ENCODE measurements at regions not wholly inside any gene's neighbourhood (a gene's known extent, or its start where the extent isn't known, plus 50 kb on each side); places are given as distances from the start of the nearest gene placed in this dataset.
"Not testable (repeated sequence)": the region's sequence is repeated elsewhere in the genome, so short reads cannot be mapped to it uniquely, and the experiment has no call there.

DNA sequence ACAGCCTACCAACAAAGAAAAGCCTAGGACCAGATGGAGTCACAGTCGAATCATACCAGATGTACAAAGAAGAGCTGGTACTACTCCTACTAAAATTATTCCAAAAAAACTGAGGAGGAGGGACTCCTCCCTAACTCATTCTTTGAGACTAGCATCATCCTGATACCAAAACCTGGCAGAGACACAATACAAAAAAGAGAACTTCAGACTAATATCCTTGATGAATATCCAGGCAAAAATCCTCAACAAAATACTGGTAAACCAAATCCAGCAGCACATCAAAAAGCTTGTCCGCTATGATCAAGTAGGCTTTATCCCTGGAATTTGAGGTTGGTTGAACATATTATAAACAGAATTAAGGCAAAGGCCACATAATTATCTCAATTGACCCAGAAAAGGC is 900.4 kb upstream of the ARRDC3 start:
- intact Hi-C loops (cut with micrococcal nuclease): no loop called here
- DNase-seq (ENCODE audit: low read depth, low spot score) (no peak), FAIRE-seq (no peak)
- Histone ChIP-seq H3K27ac (ENCODE audit: insufficient read depth, low read depth, low read length) (no peak overlapping the region), H3K79me2 (ENCODE audit: control insufficient read depth, insufficient read depth, low read length) (no peaks in the 10 kb centered on the region), H3K9me1 (replicated peaks; ENCODE audit: control insufficient read depth, extremely low read depth, insufficient read depth, low read length) (no peaks in the 10 kb centered on the region), H3K9ac (replicated peaks; ENCODE audit: extremely low read depth, insufficient read depth, low read length) (no peak overlapping the region), H3K4me1 (ENCODE audit: control insufficient read depth, extremely low read depth, insufficient read depth, low read length) (no peaks in the 10 kb centered on the region), H3K4me2 (ENCODE audit: insufficient read depth, low read length) (no peak overlapping the region), H2AFZ (ENCODE audit: low read depth, low read length) (no peak overlapping the region), H4K20me1 (replicated peaks; ENCODE audit: control insufficient read depth, extremely low read depth, insufficient read depth, low read length) (no peaks in the 10 kb centered on the region), H3K36me3 (ENCODE audit: control insufficient read depth in 2 of 2, extremely low read depth in 1 of 2, insufficient read depth in 2 of 2, low read length in 2 of 2) (no peaks in the 10 kb centered on the region), H3K27me3 (ENCODE audit: control insufficient read depth in 2 of 2, insufficient read depth in 2 of 2, low read length in 2 of 2) (no peaks in the 10 kb centered on the region), H3K4me3 (replicated peaks in 1 of 3; ENCODE audit: insufficient read depth in 1 of 3, low read depth in 1 of 3, low read length in 3 of 3) (no peak overlapping the region), H3K9me3 (replicated peaks; ENCODE audit: control insufficient read depth, insufficient read depth, low read length) (no peaks in the 10 kb centered on the region)
- BruUV-seq (replicated peaks): no TSS peak
- TF ChIP-seq CTCF (IDR thresholded peaks at IDR 0.05; ENCODE audit: extremely low read depth in 1 of 2, insufficient read depth in 1 of 2, low read depth in 1 of 2, low read length in 2 of 2) (no peak), JUN (IDR thresholded peaks at IDR 0.05; ENCODE audit: borderline replicate concordance, insufficient read depth, insufficient read length, low read depth) (no peak), POLR2AphosphoS5 (IDR thresholded peaks at IDR 0.05; ENCODE audit: insufficient read depth, low read depth, low read length) (no peak), EZH2 (IDR thresholded peaks at IDR 0.05; ENCODE audit: borderline replicate concordance, low read depth, low read length, severe bottlenecking) (no peak), POLR2A (IDR thresholded peaks at IDR 0.05; ENCODE audit: low read depth, low read length) (no peak), GATA2 (IDR thresholded peaks at IDR 0.05; ENCODE audit: insufficient read depth, insufficient read length, low read depth, low read length) (no peak), MAX (IDR thresholded peaks at IDR 0.05; ENCODE audit: insufficient read depth, insufficient read length) (no peak)
- ChIA-PET POLR2A (no interaction called here), CTCF (no interaction called here)
- dilution Hi-C loops (cut with MboI; ENCODE audit: extremely low pct_ligation_motif_present, low sequenced_read_pairs): no loop called here

DNA sequence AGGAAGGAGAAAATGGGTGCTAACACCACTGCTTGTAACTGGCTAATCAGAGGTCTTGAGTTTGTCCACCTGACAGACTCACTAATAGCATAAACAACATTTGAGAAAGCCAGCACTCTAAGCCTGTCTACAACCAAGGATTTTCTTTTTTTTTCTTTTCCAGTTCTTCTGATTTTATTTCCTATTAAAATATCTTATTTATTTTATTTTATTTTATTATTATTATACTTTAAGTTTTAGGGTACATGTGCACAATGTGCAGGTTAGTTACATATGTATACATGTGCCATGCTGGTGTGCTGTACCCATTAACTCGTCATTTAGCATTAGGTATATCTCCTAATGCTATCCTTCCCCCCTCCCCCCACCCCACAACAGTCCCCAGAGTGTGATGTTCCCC is 888.6 kb upstream of the ARRDC3 start:
- H3K27me3 ChIP-seq (ENCODE audit: control insufficient read depth in 2 of 2, insufficient read depth in 2 of 2, low read length in 2 of 2); H3K36me3 ChIP-seq (ENCODE audit: control insufficient read depth in 2 of 2, extremely low read depth in 1 of 2, insufficient read depth in 2 of 2, low read length in 2 of 2); BruUV-seq (replicated peaks); H3K27ac ChIP-seq (ENCODE audit: insufficient read depth, low read depth, low read length); DNase-seq (ENCODE audit: low read depth, low spot score); dilution Hi-C loops (cut with MboI; ENCODE audit: extremely low pct_ligation_motif_present, low sequenced_read_pairs); H3K9ac ChIP-seq (replicated peaks; ENCODE audit: extremely low read depth, insufficient read depth, low read length); FAIRE-seq; CTCF ChIA-PET; POLR2A ChIA-PET; H2AFZ ChIP-seq (ENCODE audit: low read depth, low read length); H3K4me3 ChIP-seq (replicated peaks in 1 of 3; ENCODE audit: insufficient read depth in 1 of 3, low read depth in 1 of 3, low read length in 3 of 3); H4K20me1 ChIP-seq (replicated peaks; ENCODE audit: control insufficient read depth, extremely low read depth, insufficient read depth, low read length); H3K79me2 ChIP-seq (ENCODE audit: control insufficient read depth, insufficient read depth, low read length); H3K4me1 ChIP-seq (ENCODE audit: control insufficient read depth, extremely low read depth, insufficient read depth, low read length); H3K9me3 ChIP-seq (replicated peaks; ENCODE audit: control insufficient read depth, insufficient read depth, low read length); intact Hi-C loops (cut with micrococcal nuclease); H3K4me2 ChIP-seq (ENCODE audit: insufficient read depth, low read length); H3K9me1 ChIP-seq (replicated peaks; ENCODE audit: control insufficient read depth, extremely low read depth, insufficient read depth, low read length): not testable (repeated sequence)

All from endothelial cell of umbilical vein (primary cell).